ENCODE measurements at regions not wholly inside any gene's neighbourhood (a gene's known extent, or its start where the extent isn't known, plus 50 kb on each side); places are given as distances from the start of the nearest gene placed in this dataset.

- Histone ChIP-seq H3K36me3 (ENCODE audit: control insufficient read depth in 4 of 4, insufficient read depth in 4 of 4, low read length in 3 of 4) (no peaks in the 10 kb centered on the region), H3K9me3 (ENCODE audit: control extremely low read depth in 1 of 5, control insufficient read depth in 4 of 5, insufficient read depth in 2 of 5, low read depth in 1 of 5, low read length in 4 of 5) (no peaks in the 10 kb centered on the region), H3K4me3 (ENCODE audit: control insufficient read depth in 1 of 7, extremely low read depth in 1 of 7, insufficient read depth in 4 of 7, low read depth in 2 of 7, low read length in 6 of 7) (no peak overlapping the region), H3K27ac (ENCODE audit: insufficient read depth in 1 of 2, low read depth in 1 of 2, low read length in 2 of 2, poor library complexity in 1 of 2, severe bottlenecking in 2 of 2) (no peak overlapping the region), H3K4me1 (ENCODE audit: control extremely low read depth in 1 of 4, control insufficient read depth in 4 of 4, insufficient read depth in 4 of 4, low read length in 3 of 4) (no peaks in the 10 kb centered on the region), H3K27me3 (replicated peaks in 2 of 5; ENCODE audit: control insufficient read depth in 4 of 5, insufficient read depth in 5 of 5, low read length in 4 of 5) (peaks cover 0 to 5% (median 0%) of the 10 kb centered on the region in 5 experiments)
- CTCF ChIA-PET: no interaction called here
- POLR2A ChIA-PET: no interaction called here
- DNase-seq: no peak
- 95% methylated on average over 2 of the region's 2 CpGs for WGBS (ENCODE audit: insufficient coverage)
Measured at GRCh38 chr20:52457826-52458225, 266.2 kb upstream of the ZFP64 start.

GRCh38 chr20:52454660-52455059 is 263.1 kb upstream of the ZFP64 start:
- Histone ChIP-seq H3K36me3 (ENCODE audit: control insufficient read depth in 4 of 4, insufficient read depth in 4 of 4, low read length in 3 of 4) (no peaks in the 10 kb centered on the region), H3K4me3 (ENCODE audit: control insufficient read depth in 1 of 7, extremely low read depth in 1 of 7, insufficient read depth in 4 of 7, low read depth in 2 of 7, low read length in 6 of 7) (no peak overlapping the region), H3K4me1 (ENCODE audit: control extremely low read depth in 1 of 4, control insufficient read depth in 4 of 4, insufficient read depth in 4 of 4, low read length in 3 of 4) (no peaks in the 10 kb centered on the region), H3K27me3 (replicated peaks in 2 of 5; ENCODE audit: control insufficient read depth in 4 of 5, insufficient read depth in 5 of 5, low read length in 4 of 5) (peaks cover 0 to 2% (median 0%) of the 10 kb centered on the region in 5 experiments), H3K27ac (ENCODE audit: insufficient read depth in 1 of 2, low read depth in 1 of 2, low read length in 2 of 2, poor library complexity in 1 of 2, severe bottlenecking in 2 of 2) (no peak overlapping the region), H3K9me3 (ENCODE audit: control extremely low read depth in 1 of 5, control insufficient read depth in 4 of 5, insufficient read depth in 2 of 5, low read depth in 1 of 5, low read length in 4 of 5) (no peaks in the 10 kb centered on the region)
- DNase-seq: no peak
- 86% methylated on average over 2 of the region's 2 CpGs for WGBS (ENCODE audit: insufficient coverage)
- ChIA-PET CTCF (no interaction called here), POLR2A (no interaction called here)

- no peaks in the 10 kb centered on the region for H3K36me3 ChIP-seq (ENCODE audit: control insufficient read depth in 4 of 4, insufficient read depth in 4 of 4, low read length in 3 of 4)
- ChIA-PET POLR2A (no interaction called here), CTCF (interaction anchor here (1.2 kb wide), 1 partner anchor 11 kb away, joined by 3 read pairs; no protein-coding TSS in a partner anchor)
- no peak overlapping the region for H3K4me3 ChIP-seq (ENCODE audit: control insufficient read depth in 1 of 7, extremely low read depth in 1 of 7, insufficient read depth in 4 of 7, low read depth in 2 of 7, low read length in 6 of 7)
- H3K27me3 ChIP-seq (replicated peaks in 2 of 5; ENCODE audit: control insufficient read depth in 4 of 5, insufficient read depth in 5 of 5, low read length in 4 of 5): peaks cover 0 to 2% (median 0%) of the 10 kb centered on the region in 5 experiments
- no peak for DNase-seq
- H3K4me1 ChIP-seq (ENCODE audit: control extremely low read depth in 1 of 4, control insufficient read depth in 4 of 4, insufficient read depth in 4 of 4, low read length in 3 of 4): no peaks in the 10 kb centered on the region
- no peaks in the 10 kb centered on the region for H3K9me3 ChIP-seq (ENCODE audit: control extremely low read depth in 1 of 5, control insufficient read depth in 4 of 5, insufficient read depth in 2 of 5, low read depth in 1 of 5, low read length in 4 of 5)
- no peak overlapping the region for H3K27ac ChIP-seq (ENCODE audit: insufficient read depth in 1 of 2, low read depth in 1 of 2, low read length in 2 of 2, poor library complexity in 1 of 2, severe bottlenecking in 2 of 2)
- 100% methylated on average over 4 of the region's 7 CpGs for WGBS (ENCODE audit: insufficient coverage)
Measured at GRCh38 chr20:52448513-52449232, 257.1 kb upstream of the ZFP64 start.

- Histone ChIP-seq H3K36me3 (ENCODE audit: control insufficient read depth in 4 of 4, insufficient read depth in 4 of 4, low read length in 3 of 4) (no peaks in the 10 kb centered on the region), H3K27ac (ENCODE audit: insufficient read depth in 1 of 2, low read depth in 1 of 2, low read length in 2 of 2, poor library complexity in 1 of 2, severe bottlenecking in 2 of 2) (no peak overlapping the region), H3K9me3 (ENCODE audit: control extremely low read depth in 1 of 5, control insufficient read depth in 4 of 5, insufficient read depth in 2 of 5, low read depth in 1 of 5, low read length in 4 of 5) (no peaks in the 10 kb centered on the region), H3K27me3 (replicated peaks in 2 of 5; ENCODE audit: control insufficient read depth in 4 of 5, insufficient read depth in 5 of 5, low read length in 4 of 5) (peaks cover 0 to 6% (median 0%) of the 10 kb centered on the region in 5 experiments), H3K4me3 (ENCODE audit: control insufficient read depth in 1 of 7, extremely low read depth in 1 of 7, insufficient read depth in 4 of 7, low read depth in 2 of 7, low read length in 6 of 7) (no peak overlapping the region), H3K4me1 (ENCODE audit: control extremely low read depth in 1 of 4, control insufficient read depth in 4 of 4, insufficient read depth in 4 of 4, low read length in 3 of 4) (no peaks in the 10 kb centered on the region)
- ChIA-PET POLR2A (interaction anchor here (0.7 kb wide), 1 partner anchor 16 kb away, joined by 3 read pairs; no protein-coding TSS in a partner anchor), CTCF (interaction anchor here (0.6 kb wide), 1 partner anchor 49 kb away, joined by 3 read pairs; no protein-coding TSS in a partner anchor)
- no CpG with 5 or more reads among the region's 1 CpG for WGBS (ENCODE audit: insufficient coverage)
- DNase-seq: no peak
Measured at GRCh38 chr20:52447225-52447551, 255.6 kb upstream of the ZFP64 start.

GRCh38 chr20:52446421-52447224 is 255.0 kb upstream of the ZFP64 start:
- POLR2A ChIA-PET: interaction anchor here (0.7 kb wide), 1 partner anchor 15 kb away, joined by 3 read pairs; no protein-coding TSS in a partner anchor
- 91% methylated on average over 11 of the region's 14 CpGs for WGBS (ENCODE audit: insufficient coverage)
- Histone ChIP-seq H3K27me3 (replicated peaks in 2 of 5; ENCODE audit: control insufficient read depth in 4 of 5, insufficient read depth in 5 of 5, low read length in 4 of 5) (peaks cover 0 to 8% (median 0%) of the 10 kb centered on the region in 5 experiments), H3K4me1 (ENCODE audit: control extremely low read depth in 1 of 4, control insufficient read depth in 4 of 4, insufficient read depth in 4 of 4, low read length in 3 of 4) (no peaks in the 10 kb centered on the region), H3K4me3 (ENCODE audit: control insufficient read depth in 1 of 7, extremely low read depth in 1 of 7, insufficient read depth in 4 of 7, low read depth in 2 of 7, low read length in 6 of 7) (no peak overlapping the region), H3K36me3 (ENCODE audit: control insufficient read depth in 4 of 4, insufficient read depth in 4 of 4, low read length in 3 of 4) (no peaks in the 10 kb centered on the region), H3K9me3 (ENCODE audit: control extremely low read depth in 1 of 5, control insufficient read depth in 4 of 5, insufficient read depth in 2 of 5, low read depth in 1 of 5, low read length in 4 of 5) (no peaks in the 10 kb centered on the region), H3K27ac (ENCODE audit: insufficient read depth in 1 of 2, low read depth in 1 of 2, low read length in 2 of 2, poor library complexity in 1 of 2, severe bottlenecking in 2 of 2) (no peak overlapping the region)
- CTCF ChIA-PET: no interaction called here
- DNase-seq: peak in 1 of 3 donors; percentile 3

- Histone ChIP-seq H3K27ac (ENCODE audit: insufficient read depth in 1 of 2, low read depth in 1 of 2, low read length in 2 of 2, poor library complexity in 1 of 2, severe bottlenecking in 2 of 2) (no peak overlapping the region), H3K36me3 (ENCODE audit: control insufficient read depth in 4 of 4, insufficient read depth in 4 of 4, low read length in 3 of 4) (no peaks in the 10 kb centered on the region), H3K4me1 (ENCODE audit: control extremely low read depth in 1 of 4, control insufficient read depth in 4 of 4, insufficient read depth in 4 of 4, low read length in 3 of 4) (no peaks in the 10 kb centered on the region), H3K9me3 (ENCODE audit: control extremely low read depth in 1 of 5, control insufficient read depth in 4 of 5, insufficient read depth in 2 of 5, low read depth in 1 of 5, low read length in 4 of 5) (no peaks in the 10 kb centered on the region), H3K4me3 (ENCODE audit: control insufficient read depth in 1 of 7, extremely low read depth in 1 of 7, insufficient read depth in 4 of 7, low read depth in 2 of 7, low read length in 6 of 7) (no peak overlapping the region), H3K27me3 (replicated peaks in 2 of 5; ENCODE audit: control insufficient read depth in 4 of 5, insufficient read depth in 5 of 5, low read length in 4 of 5) (peaks cover 0 to 8% (median 3%) of the 10 kb centered on the region in 5 experiments)
- WGBS (ENCODE audit: insufficient coverage): 60% methylated on average over 1 of the region's 1 CpG
- ChIA-PET POLR2A (no interaction called here), CTCF (no interaction called here)
- DNase-seq: no peak
Measured at GRCh38 chr20:52444455-52444854, 252.9 kb upstream of the ZFP64 start.

GRCh38 chr20:52443874-52444273 is 252.3 kb upstream of the ZFP64 start:
- H3K27ac ChIP-seq (ENCODE audit: insufficient read depth in 1 of 2, low read depth in 1 of 2, low read length in 2 of 2, poor library complexity in 1 of 2, severe bottlenecking in 2 of 2): no peak overlapping the region
- ChIA-PET CTCF (no interaction called here), POLR2A (no interaction called here)
- no peaks in the 10 kb centered on the region for H3K9me3 ChIP-seq (ENCODE audit: control extremely low read depth in 1 of 5, control insufficient read depth in 4 of 5, insufficient read depth in 2 of 5, low read depth in 1 of 5, low read length in 4 of 5)
- H3K4me1 ChIP-seq (ENCODE audit: control extremely low read depth in 1 of 4, control insufficient read depth in 4 of 4, insufficient read depth in 4 of 4, low read length in 3 of 4): no peaks in the 10 kb centered on the region
- no peak for DNase-seq
- H3K27me3 ChIP-seq (replicated peaks in 2 of 5; ENCODE audit: control insufficient read depth in 4 of 5, insufficient read depth in 5 of 5, low read length in 4 of 5): peaks cover 0 to 8% (median 3%) of the 10 kb centered on the region in 5 experiments
- H3K4me3 ChIP-seq (ENCODE audit: control insufficient read depth in 1 of 7, extremely low read depth in 1 of 7, insufficient read depth in 4 of 7, low read depth in 2 of 7, low read length in 6 of 7): no peak overlapping the region
- H3K36me3 ChIP-seq (ENCODE audit: control insufficient read depth in 4 of 4, insufficient read depth in 4 of 4, low read length in 3 of 4): no peaks in the 10 kb centered on the region
